SK-N-SH (cell line): ENCODE measurements at regions not wholly inside any gene's neighbourhood (a gene's known extent, or its start where the extent isn't known, plus 50 kb on each side); places are given as distances from the start of the nearest gene placed in this dataset.

Experiments used
- CTCF ChIA-PET: fragments of 300-600, 350-600 bp; formaldehyde crosslinking; extraction: SDS; loops from one replicate; lab custom pipeline; 2021; lab: Yijun Ruan, JAX
- POLR2A ChIA-PET: fragments of 350-600 bp; sonication (Branson Sonifier 250); formaldehyde crosslinking; extraction: SDS; loops from one replicate; lab custom pipeline; 2020; ENCODE audit warnings: antibody characterized with exemption, inconsistent platforms; lab: Yijun Ruan, JAX
- DNase-seq: peaks from one replicate; pipeline ENCODE4 v3.0.0; 2012
- H2AFZ ChIP-seq: fragments of 200-600 bp; sonication (generic); 2 replicates; pipeline ENCODE4 v1.8.1; 2016; ENCODE audit warnings: antibody characterized with exemption, mild to moderate bottlenecking, low read depth
- H3F3A ChIP-seq: fragments of 200-600 bp; sonication (generic); replicated peaks from 2 replicates; pipeline ENCODE3; 2016; ENCODE audit warnings: antibody characterized with exemption, mild to moderate bottlenecking; ENCODE audit not compliant: insufficient read depth
- H3K27ac ChIP-seq, 2 experiments: fragments of 200-500 bp in 1 of 2; fragments of 200-600 bp in 1 of 2; sonication (Bioruptor generic) in 1 of 2; sonication (generic), shearing (Covaris generic) in 1 of 2; 2 replicates each; pipeline versions ENCODE4 v1.5.1 to v1.6.1; 2014 to 2016; ENCODE audit warnings: low read depth in 2 of 2, inconsistent platforms in 1 of 2, low read length in 1 of 2, mild to moderate bottlenecking in 1 of 2, mixed read lengths in 1 of 2
- H3K27me3 ChIP-seq: fragments of 200-600 bp; sonication (generic), shearing (Covaris generic); 2 replicates; pipeline ENCODE4 v1.6.1; 2016; ENCODE audit warnings: mixed run types; ENCODE audit not compliant: insufficient read depth
- H3K36me3 ChIP-seq, 2 experiments: fragments of 200-500 bp in 1 of 2; fragments of 200-600 bp in 1 of 2; sonication (Bioruptor generic) in 1 of 2; sonication (generic) in 1 of 2; replicated peaks in 1 of 2; 2 replicates each; pipeline versions ENCODE3 to v1.5.1; 2014 to 2016; ENCODE audit warnings: low read length in 1 of 2, mild to moderate bottlenecking in 1 of 2; ENCODE audit not compliant: insufficient read depth in 2 of 2, control insufficient read depth in 1 of 2
- H3K4me1 ChIP-seq, 2 experiments: fragments of 200-500 bp in 1 of 2; fragments of 200-600 bp in 1 of 2; sonication (Bioruptor generic) in 1 of 2; sonication (generic), shearing (Covaris generic) in 1 of 2; 2 replicates each; pipeline versions ENCODE4 v1.5.1 to v1.6.1; 2014 to 2016; ENCODE audit warnings: low read depth in 1 of 2, low read length in 1 of 2, mixed run types in 1 of 2; ENCODE audit not compliant: insufficient read depth in 2 of 2, control insufficient read depth in 1 of 2
- H3K4me2 ChIP-seq: fragments of 200-600 bp; sonication (generic), shearing (Covaris generic); 2 replicates; pipeline ENCODE4 v1.6.1; 2017; ENCODE audit warnings: mixed run types
- H3K4me3 ChIP-seq, 2 experiments: fragments of 200-500 bp in 1 of 2; fragments of 200-600 bp in 1 of 2; sonication (Bioruptor generic) in 1 of 2; sonication (generic), shearing (Covaris generic) in 1 of 2; 2 replicates each; pipeline versions ENCODE4 v1.5.1 to v1.8.1; 2014 to 2016; ENCODE audit warnings: low read depth in 2 of 2, inconsistent platforms in 1 of 2, low read length in 1 of 2, mild to moderate bottlenecking in 1 of 2, mixed read lengths in 1 of 2, moderate library complexity in 1 of 2
- H3K79me2 ChIP-seq: fragments of 200-600 bp; sonication (generic); 2 replicates; pipeline ENCODE4 v1.8.1; 2017; ENCODE audit warnings: mild to moderate bottlenecking; ENCODE audit not compliant: insufficient read depth
- H3K9ac ChIP-seq: fragments of 200-600 bp; sonication (generic); 2 replicates; pipeline ENCODE4 v1.6.1; 2017; ENCODE audit warnings: mixed run types
- H3K9me2 ChIP-seq: fragments of 200-600 bp; sonication (generic); 2 replicates; pipeline ENCODE4 v1.6.1; 2017; ENCODE audit warnings: mixed run types
- H3K9me3 ChIP-seq: fragments of 200-600 bp; sonication (generic); 2 replicates; pipeline ENCODE4 v1.6.1; 2017; ENCODE audit warnings: mixed run types, mild to moderate bottlenecking, moderate library complexity
- H4K20me1 ChIP-seq: fragments of 200-600 bp; sonication (generic); 2 replicates; pipeline ENCODE4 v1.6.1; 2017; ENCODE audit warnings: mild to moderate bottlenecking, mixed run types; ENCODE audit not compliant: insufficient read depth
- CHD2 ChIP-seq: fragments of 150-350 bp; IDR thresholded peaks from 2 replicates; pipeline ENCODE4 v1.6.1; 2018; ENCODE audit warnings: low read length; ENCODE audit not compliant: partially characterized antibody
- ELF1 ChIP-seq: IDR thresholded peaks from 2 replicates; pipeline ENCODE4 v1.4.0; 2012
- EP300 ChIP-seq, 2 experiments: IDR thresholded peaks; 2 replicates each; pipeline versions ENCODE4 v1.4.0 to v1.6.1; 2012; ENCODE audit warnings: borderline replicate concordance in 1 of 2, low read depth in 1 of 2, low read length in 1 of 2
- FOSL2 ChIP-seq: IDR thresholded peaks from 2 replicates; pipeline ENCODE4 v1.4.0; 2012; ENCODE audit warnings: low read depth, mild to moderate bottlenecking, moderate library complexity, borderline replicate concordance
- FOXJ3 ChIP-seq: sonication (generic); formaldehyde crosslinking; IDR thresholded peaks from 2 replicates; pipeline ENCODE4 v1.5.1; 2020; ENCODE audit warnings: mild to moderate bottlenecking, missing genetic modification reagents
- GABPA ChIP-seq: IDR thresholded peaks from 2 replicates; pipeline ENCODE4 v1.4.0; 2012; ENCODE audit warnings: low read depth, mild to moderate bottlenecking
- GATA2 ChIP-seq: sonication (generic); formaldehyde crosslinking; IDR thresholded peaks from 2 replicates; pipeline ENCODE4 v1.5.0; 2020; ENCODE audit warnings: mild to moderate bottlenecking, missing genetic modification reagents
- JUND ChIP-seq: IDR thresholded peaks from 2 replicates; pipeline ENCODE4 v1.4.0; 2012
- POLR2AphosphoS5 ChIP-seq: IDR thresholded peaks from 2 replicates; pipeline ENCODE4 v1.6.1; 2012; ENCODE audit warnings: low read depth, low read length
- RAD21 ChIP-seq: IDR thresholded peaks from 2 replicates; pipeline ENCODE4 v1.6.1; 2012; ENCODE audit warnings: mild to moderate bottlenecking, low read length
- RFX5 ChIP-seq: IDR thresholded peaks from 2 replicates; pipeline ENCODE4 v1.6.1; 2012; ENCODE audit warnings: mild to moderate bottlenecking, improper control_type of control experiment, low read length
- TAF1 ChIP-seq: IDR thresholded peaks from 2 replicates; pipeline ENCODE4 v1.6.1; 2012; ENCODE audit warnings: low read depth, mild to moderate bottlenecking, low read length, moderate library complexity, borderline replicate concordance
- TCF12 ChIP-seq: IDR thresholded peaks from 2 replicates; pipeline ENCODE4 v1.4.0; 2012
- TEAD4 ChIP-seq: IDR thresholded peaks from 2 replicates; pipeline ENCODE4 v1.4.0; 2012; ENCODE audit warnings: mild to moderate bottlenecking, borderline replicate concordance; ENCODE audit not compliant: insufficient read depth
- WGBS: methylation state at CpG from one replicate; pipeline ENCODE4 v1.1.6; 2017; ENCODE audit warnings: low lambda C conversion rate; 5-methylcytosine and 5-hydroxymethylcytosine counted together
- TF ChIP-seq, protein P1 (sequence below): IDR thresholded peaks from 2 replicates; pipeline ENCODE4 v1.4.0; 2012; ENCODE audit warnings: low read depth, borderline replicate concordance
- TF ChIP-seq, protein P2 (sequence below): IDR thresholded peaks from 2 replicates; pipeline ENCODE4 v1.6.1; 2012; ENCODE audit warnings: mild to moderate bottlenecking, low read depth, low read length, moderate library complexity
- TF ChIP-seq, protein P3 (sequence below): IDR thresholded peaks from 2 replicates; pipeline ENCODE4 v1.4.0; 2012; ENCODE audit warnings: low read depth

DNA sequence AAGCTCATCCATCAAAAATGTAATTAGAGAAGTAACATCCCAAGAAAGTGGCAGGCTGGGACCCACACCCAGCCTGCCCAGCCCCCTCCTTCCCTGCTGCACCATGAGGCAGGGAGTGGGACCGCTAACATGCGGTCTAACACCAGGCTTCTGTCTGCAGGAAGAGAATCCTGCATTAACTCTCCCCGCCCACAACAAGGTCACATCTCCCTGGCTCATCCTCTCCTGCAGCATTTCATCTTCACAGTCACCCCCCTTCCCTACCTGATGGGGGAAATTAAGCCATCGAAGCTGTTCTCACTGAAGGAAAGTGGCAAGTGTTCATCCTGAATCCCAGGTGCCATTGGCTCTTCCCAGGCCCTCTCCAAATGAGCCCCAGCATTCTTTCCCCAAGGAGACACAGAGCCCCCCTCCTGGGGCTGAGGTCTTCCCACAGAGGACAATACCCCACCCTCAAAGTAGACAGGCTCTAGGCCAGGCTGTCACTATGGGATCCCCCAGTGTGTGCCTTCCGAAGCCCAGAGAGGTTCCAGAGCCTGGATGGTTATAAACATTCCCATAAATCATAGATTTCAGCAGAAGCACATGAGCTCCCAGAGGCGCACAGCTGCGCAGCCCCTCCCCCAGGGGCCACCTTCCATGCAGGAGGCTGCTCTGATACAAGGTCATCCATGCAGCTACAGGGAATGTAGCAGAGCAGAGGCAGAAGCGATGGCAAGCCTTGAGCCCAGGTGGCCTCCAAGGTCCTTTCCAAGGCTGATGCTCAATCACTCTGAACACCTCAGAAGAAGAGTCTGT is 148.0 kb downstream of the OAT start:
- Histone ChIP-seq H3K27ac (no peak overlapping the region), H3K36me3 (no peaks in the 10 kb centered on the region), H3K9ac (no peak overlapping the region), H3K4me1 (peaks cover 0 to 13% of the 10 kb centered on the region in 2 experiments; a peak in 1 of 4 replicates), H3K4me2 (no peak overlapping the region), H3K9me2 (no peaks in the 10 kb centered on the region), H3K9me3 (0 out of 2 replicates have a peak, but pooled peaks cover 12% of the 10 kb centered on the region), H4K20me1 (no peaks in the 10 kb centered on the region), H3K27me3 (no peaks in the 10 kb centered on the region), H3K4me3 (no peak overlapping the region), H3K79me2 (no peaks in the 10 kb centered on the region), H2AFZ (no peak overlapping the region), H3F3A (no peaks in the 10 kb centered on the region)
- DNase-seq = no peak
- POLR2A ChIA-PET = no interaction called here
- TF ChIP-seq TEAD4 (no peak), ELF1 (no peak), RAD21 (no peak), TCF12 (no peak), POLR2AphosphoS5 (no peak), TAF1 (no peak)
- TF ChIP-seq, protein P1, sequence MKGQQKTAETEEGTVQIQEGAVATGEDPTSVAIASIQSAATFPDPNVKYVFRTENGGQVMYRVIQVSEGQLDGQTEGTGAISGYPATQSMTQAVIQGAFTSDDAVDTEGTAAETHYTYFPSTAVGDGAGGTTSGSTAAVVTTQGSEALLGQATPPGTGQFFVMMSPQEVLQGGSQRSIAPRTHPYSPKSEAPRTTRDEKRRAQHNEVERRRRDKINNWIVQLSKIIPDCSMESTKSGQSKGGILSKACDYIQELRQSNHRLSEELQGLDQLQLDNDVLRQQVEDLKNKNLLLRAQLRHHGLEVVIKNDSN = no peak
- CTCF ChIA-PET = interaction anchor here (0.6 to 1.4 kb wide), 4 partner anchors 12 to 276 kb away, joined by 3 to 4 read pairs (median 4); no protein-coding TSS in a partner anchor
- 28% methylated on average over 6 of the region's 8 CpGs for WGBS

DNA sequence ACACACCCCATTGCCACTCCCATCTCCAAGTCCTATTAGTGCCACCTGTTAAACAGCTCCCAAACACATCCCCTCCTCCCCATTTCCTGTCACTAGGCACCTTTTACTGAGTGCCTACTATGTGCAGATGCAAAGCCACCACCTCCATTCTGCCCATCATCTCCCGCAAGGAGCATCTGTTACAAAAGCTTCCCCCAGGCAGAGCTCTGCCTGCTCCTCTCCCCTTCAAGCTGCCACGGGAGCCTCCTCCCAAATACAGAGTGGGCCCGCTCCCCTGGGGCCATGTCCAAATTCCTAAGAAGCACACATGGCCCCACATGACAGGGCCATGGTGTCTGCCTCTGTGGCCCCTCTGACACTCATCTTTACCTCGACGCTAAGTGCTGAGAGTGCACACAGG is 149.7 kb downstream of the OAT start:
- H3F3A ChIP-seq = no peaks in the 10 kb centered on the region
- H2AFZ ChIP-seq = no peak overlapping the region
- H3K36me3 ChIP-seq = no peaks in the 10 kb centered on the region
- no peaks in the 10 kb centered on the region for H3K27me3 ChIP-seq
- WGBS = 53% methylated on average over 2 of the region's 5 CpGs
- peaks cover 0 to 13% of the 10 kb centered on the region in 2 experiments; a peak in 1 of 4 replicates for H3K4me1 ChIP-seq
- no peaks in the 10 kb centered on the region for H3K9me2 ChIP-seq
- H4K20me1 ChIP-seq = no peaks in the 10 kb centered on the region
- no peak for DNase-seq
- no peak overlapping the region for H3K4me2 ChIP-seq
- no peaks in the 10 kb centered on the region for H3K79me2 ChIP-seq
- no peak overlapping the region for H3K4me3 ChIP-seq
- CTCF ChIA-PET = interaction anchor here (0.7 to 2.1 kb wide), 3 partner anchors 32 to 121 kb away, joined by 3 to 6 read pairs (median 4); no protein-coding TSS in a partner anchor
- POLR2A ChIA-PET = no interaction called here
- TF ChIP-seq EP300 (IDR thresholded peaks at IDR 0.05; ENCODE audit: borderline replicate concordance in 1 of 2, low read depth in 1 of 2, low read length in 1 of 2) (no peak), FOSL2 (no peak), RAD21 (no peak), RFX5 (no peak), GATA2 (CRISPR knock-in tag) (no peak), FOXJ3 (CRISPR knock-in tag) (no peak), JUND (no peak), CHD2 (no peak), POLR2AphosphoS5 (no peak), ELF1 (no peak), GABPA (no peak)
- TF ChIP-seq, protein P2, sequence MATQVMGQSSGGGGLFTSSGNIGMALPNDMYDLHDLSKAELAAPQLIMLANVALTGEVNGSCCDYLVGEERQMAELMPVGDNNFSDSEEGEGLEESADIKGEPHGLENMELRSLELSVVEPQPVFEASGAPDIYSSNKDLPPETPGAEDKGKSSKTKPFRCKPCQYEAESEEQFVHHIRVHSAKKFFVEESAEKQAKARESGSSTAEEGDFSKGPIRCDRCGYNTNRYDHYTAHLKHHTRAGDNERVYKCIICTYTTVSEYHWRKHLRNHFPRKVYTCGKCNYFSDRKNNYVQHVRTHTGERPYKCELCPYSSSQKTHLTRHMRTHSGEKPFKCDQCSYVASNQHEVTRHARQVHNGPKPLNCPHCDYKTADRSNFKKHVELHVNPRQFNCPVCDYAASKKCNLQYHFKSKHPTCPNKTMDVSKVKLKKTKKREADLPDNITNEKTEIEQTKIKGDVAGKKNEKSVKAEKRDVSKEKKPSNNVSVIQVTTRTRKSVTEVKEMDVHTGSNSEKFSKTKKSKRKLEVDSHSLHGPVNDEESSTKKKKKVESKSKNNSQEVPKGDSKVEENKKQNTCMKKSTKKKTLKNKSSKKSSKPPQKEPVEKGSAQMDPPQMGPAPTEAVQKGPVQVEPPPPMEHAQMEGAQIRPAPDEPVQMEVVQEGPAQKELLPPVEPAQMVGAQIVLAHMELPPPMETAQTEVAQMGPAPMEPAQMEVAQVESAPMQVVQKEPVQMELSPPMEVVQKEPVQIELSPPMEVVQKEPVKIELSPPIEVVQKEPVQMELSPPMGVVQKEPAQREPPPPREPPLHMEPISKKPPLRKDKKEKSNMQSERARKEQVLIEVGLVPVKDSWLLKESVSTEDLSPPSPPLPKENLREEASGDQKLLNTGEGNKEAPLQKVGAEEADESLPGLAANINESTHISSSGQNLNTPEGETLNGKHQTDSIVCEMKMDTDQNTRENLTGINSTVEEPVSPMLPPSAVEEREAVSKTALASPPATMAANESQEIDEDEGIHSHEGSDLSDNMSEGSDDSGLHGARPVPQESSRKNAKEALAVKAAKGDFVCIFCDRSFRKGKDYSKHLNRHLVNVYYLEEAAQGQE = no peak
- TF ChIP-seq, protein P1 = no peak
- TF ChIP-seq, protein P3, sequence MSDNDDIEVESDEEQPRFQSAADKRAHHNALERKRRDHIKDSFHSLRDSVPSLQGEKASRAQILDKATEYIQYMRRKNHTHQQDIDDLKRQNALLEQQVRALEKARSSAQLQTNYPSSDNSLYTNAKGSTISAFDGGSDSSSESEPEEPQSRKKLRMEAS = no peak
- TF ChIP-seq, all 33 proteins: peak for 0
- Histone ChIP-seq H3K9me3 (0 out of 2 replicates have a peak, but pooled peaks cover 5% of the 10 kb centered on the region), H3K27ac (no peak overlapping the region), H3K9ac (no peak overlapping the region)
